ENCODE measurements at regions not wholly inside any gene's neighbourhood (a gene's known extent, or its start where the extent isn't known, plus 50 kb on each side); places are given as distances from the start of the nearest gene placed in this dataset.

DNA sequence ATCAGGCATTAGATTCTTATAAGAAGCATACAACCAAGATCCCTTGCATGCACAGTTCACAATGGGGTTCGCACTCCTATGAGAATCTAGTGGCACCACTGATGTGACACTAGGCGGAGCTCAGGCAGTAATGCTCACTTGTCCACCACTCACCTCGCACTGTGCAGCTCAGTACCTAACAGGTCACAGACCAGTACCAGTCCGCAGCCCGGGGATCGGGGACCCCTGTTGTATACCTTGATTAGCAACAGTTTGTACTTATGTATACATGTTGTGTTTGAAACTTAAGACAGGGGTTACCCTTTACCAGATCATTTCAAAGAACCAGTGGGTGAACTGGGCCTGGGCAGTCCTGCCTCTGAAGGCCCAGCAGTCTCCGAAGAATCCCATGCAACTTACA is 103.7 kb downstream of the PMP22 start:
- 82 to 96% methylated on average over 7 of the region's 7 CpGs for WGBS, 2 donors
- intact Hi-C loops (cut with DNase I; ENCODE audit: low total_unique reads), result no loop called here
- TF ChIP-seq POLR2A (IDR thresholded peaks at IDR 0.05) (no peak), CTCF (IDR thresholded peaks at IDR 0.05) (no peak)
- no peak overlapping the region for H3K4me3 ChIP-seq (ENCODE audit: low read depth, poor library complexity, severe bottlenecking)
- no peak for DNase-seq (ENCODE audit: low spot score in 2 of 2)

DNA sequence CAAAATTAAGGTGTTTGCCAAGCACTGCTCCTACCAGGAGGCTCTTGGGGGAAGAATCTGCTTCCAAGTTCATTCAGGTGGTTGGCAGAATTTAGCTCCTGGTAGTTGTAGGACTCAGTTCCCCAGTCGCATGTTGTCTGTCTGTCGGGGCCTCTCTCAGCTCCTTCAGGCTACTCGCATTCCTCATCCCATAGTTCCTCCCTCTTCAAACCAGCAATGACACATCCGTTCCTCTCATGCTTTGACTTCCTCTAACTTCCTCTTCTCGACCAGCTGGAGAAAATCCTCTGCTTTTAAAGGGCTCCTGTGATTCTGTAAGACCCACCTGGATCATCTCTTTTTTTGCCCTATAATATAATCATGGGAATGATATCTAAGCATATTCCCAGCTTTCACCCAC is 108.1 kb downstream of the PMP22 start:
- no peak for DNase-seq (ENCODE audit: low spot score in 2 of 2)
- TF ChIP-seq POLR2A (IDR thresholded peaks at IDR 0.05) (no peak), CTCF (IDR thresholded peaks at IDR 0.05) (no peak)
- no peak overlapping the region for H3K4me3 ChIP-seq (ENCODE audit: low read depth, poor library complexity, severe bottlenecking)
- intact Hi-C loops (cut with DNase I; ENCODE audit: low total_unique reads), result no loop called here
- 31 to 35% methylated on average over 5 of the region's 5 CpGs for whole genome bisulfite sequencing, 2 donors

DNA sequence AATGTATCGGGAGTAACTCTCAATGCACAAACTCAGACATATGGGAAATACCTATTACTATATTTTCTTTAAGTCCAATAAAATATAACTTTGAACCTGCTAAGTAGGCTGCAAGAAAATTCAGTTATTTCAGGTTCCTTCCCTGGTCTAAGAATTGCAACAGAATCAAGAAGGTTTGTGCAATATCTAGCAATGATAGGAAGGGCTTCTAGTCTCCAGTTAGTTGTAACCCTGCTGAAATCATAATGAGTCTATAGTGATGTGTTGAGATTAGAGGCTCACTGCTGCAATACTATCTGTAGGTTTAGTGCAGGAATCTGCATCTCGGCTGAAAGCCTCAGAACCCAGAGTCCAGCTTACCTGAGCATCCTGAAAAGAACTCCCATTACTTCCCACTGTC is 110.5 kb downstream of the PMP22 start:
- WGBS, 2 donors, result 83 to 95% methylated on average over 2 of the region's 2 CpGs
- H3K4me3 ChIP-seq (ENCODE audit: low read depth, poor library complexity, severe bottlenecking), result no peak overlapping the region
- TF ChIP-seq POLR2A (IDR thresholded peaks at IDR 0.05), result no peak
- no peak for TF ChIP-seq CTCF (IDR thresholded peaks at IDR 0.05)

DNA sequence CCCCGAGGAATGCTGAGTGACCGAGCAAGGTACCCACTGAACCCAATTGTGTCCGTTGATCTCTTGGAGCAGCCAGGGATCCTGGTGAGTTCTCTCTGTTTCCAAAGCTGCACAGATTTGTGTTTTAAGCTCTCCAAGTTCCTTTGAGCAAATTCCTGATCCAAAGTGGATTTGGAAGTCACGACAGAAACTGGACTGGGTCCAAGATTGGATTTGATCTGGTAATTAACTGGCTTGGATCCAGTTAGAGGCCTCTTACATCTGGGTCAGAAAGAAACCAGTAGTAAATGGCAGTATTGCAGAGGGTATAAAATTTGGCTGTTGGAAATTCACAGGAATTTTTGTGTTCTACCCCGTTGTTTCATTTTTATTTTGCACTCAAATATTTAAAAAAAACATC is 119.5 kb downstream of the PMP22 start:
- H3K4me3 ChIP-seq (ENCODE audit: low read depth, poor library complexity, severe bottlenecking), result no peak overlapping the region
- intact Hi-C loops (cut with DNase I; ENCODE audit: low total_unique reads), result no loop called here
- no peak for DNase-seq (ENCODE audit: low spot score in 2 of 2)
- no peak for TF ChIP-seq CTCF (IDR thresholded peaks at IDR 0.05)
- no peak for TF ChIP-seq POLR2A (IDR thresholded peaks at IDR 0.05)
- 42 to 48% methylated on average over 5 of the region's 5 CpGs for WGBS, 2 donors

More for the DNA sequence above, 110.5 kb downstream of the PMP22 start:
- intact Hi-C loops (cut with DNase I; ENCODE audit: low total_unique reads), result no loop called here
- DNase-seq (ENCODE audit: low spot score in 2 of 2), result no peak

DNA sequence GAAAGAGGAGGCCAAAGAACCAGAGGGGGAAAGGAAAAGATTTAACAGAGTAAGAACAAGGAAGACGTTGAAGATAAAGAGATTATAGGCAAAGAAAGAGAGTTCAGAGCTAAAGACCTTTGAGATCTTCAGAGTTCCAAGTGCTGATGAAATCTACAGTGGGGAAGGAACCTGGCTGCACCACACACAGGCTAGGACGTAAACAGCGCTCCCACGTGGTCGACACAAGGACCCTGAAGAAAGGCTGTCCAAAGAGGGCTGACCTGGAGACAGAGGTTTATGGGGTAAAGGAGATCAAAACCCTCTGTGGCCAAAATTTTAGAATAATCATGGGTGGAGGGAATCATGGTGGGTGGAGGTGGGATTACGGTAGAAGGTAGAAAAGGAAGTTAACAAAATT is 121.6 kb downstream of the PMP22 start:
- DNase-seq (ENCODE audit: low spot score in 2 of 2), result no peak
- no peak overlapping the region for H3K4me3 ChIP-seq (ENCODE audit: low read depth, poor library complexity, severe bottlenecking)
- WGBS, 2 donors, result 83 to 85% methylated on average over 6 of the region's 6 CpGs
- intact Hi-C loops (cut with DNase I; ENCODE audit: low total_unique reads), result no loop called here
- no peak for TF ChIP-seq POLR2A (IDR thresholded peaks at IDR 0.05)
- TF ChIP-seq CTCF (IDR thresholded peaks at IDR 0.05), result no peak

DNA sequence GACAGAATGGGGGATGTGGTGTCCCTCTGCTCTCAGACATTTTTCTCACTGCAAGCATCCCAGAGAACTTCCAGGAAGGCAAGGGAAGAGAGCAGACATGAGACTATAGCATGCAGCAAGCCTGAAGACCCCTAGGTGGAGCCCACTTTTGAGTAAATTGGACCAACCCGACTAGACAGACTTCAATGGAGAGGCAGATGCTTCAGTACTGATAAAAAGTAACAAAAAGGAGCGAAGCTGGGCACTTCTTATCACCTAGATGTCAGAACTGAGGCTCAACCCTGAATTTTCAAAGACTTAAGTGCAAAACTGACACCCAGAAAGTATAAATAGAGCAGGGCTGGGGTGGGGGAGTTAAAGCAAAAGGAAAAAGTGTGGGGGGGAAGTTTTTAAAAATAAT is 130.8 kb downstream of the PMP22 start:
- 56 to 65% methylated on average over 2 of the region's 2 CpGs for WGBS, 2 donors
- DNase-seq (ENCODE audit: low spot score in 2 of 2), result no peak
- H3K4me3 ChIP-seq (ENCODE audit: low read depth, poor library complexity, severe bottlenecking), result no peak overlapping the region
- intact Hi-C loops (cut with DNase I; ENCODE audit: low total_unique reads), result no loop called here
- TF ChIP-seq POLR2A (IDR thresholded peaks at IDR 0.05), result no peak
- no peak for TF ChIP-seq CTCF (IDR thresholded peaks at IDR 0.05)
